ENCODE measurements at regions not wholly inside any gene's neighbourhood (a gene's known extent, or its start where the extent isn't known, plus 50 kb on each side); places are given as distances from the start of the nearest gene placed in this dataset.
"Not testable (repeated sequence)": the region's sequence is repeated elsewhere in the genome, so short reads cannot be mapped to it uniquely, and the experiment has no call there.

DNA sequence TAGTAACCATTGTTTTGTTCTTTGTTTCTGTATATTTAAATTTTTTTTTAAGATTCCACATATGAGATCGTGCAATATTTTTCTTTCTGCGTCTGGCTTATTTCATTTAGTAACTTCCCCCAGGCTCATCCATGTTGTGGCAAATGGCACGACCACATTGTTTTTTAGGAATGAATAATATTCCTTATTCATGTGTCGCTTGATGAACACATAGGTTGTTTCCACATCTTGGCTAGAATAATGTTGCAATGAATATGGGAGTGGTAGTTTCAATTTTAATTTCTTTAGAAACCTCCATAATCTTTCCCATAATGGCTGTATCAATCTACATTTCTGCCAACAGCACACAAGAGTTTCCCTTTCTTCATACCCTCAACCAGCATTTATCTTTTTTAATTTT lies 166.8 kb upstream of the NR3C2 start:
- H3K36me3 ChIP-seq (ENCODE audit: insufficient read depth), result no peaks in the 10 kb centered on the region
- no peak overlapping the region for H3K4me3 ChIP-seq (IDR thresholded peaks at IDR 0.05; ENCODE audit: insufficient read depth, low read depth, low read length)
- H4K20me1 ChIP-seq (ENCODE audit: insufficient read depth), result no peaks in the 10 kb centered on the region
- H2AFZ ChIP-seq (ENCODE audit: low read depth), result no peak overlapping the region
- H3K27ac ChIP-seq, result no peak overlapping the region
- TF ChIP-seq CTCF (conservative IDR thresholded peaks at IDR 0.05; ENCODE audit: low read depth, low read length), result no peak
- no peaks in the 10 kb centered on the region for H3K27me3 ChIP-seq (ENCODE audit: insufficient read depth, low read depth)
- H3K9ac ChIP-seq, result no peak overlapping the region
- no peaks in the 10 kb centered on the region for H3K4me1 ChIP-seq (ENCODE audit: low read depth, poor library complexity, severe bottlenecking)
- H3K79me2 ChIP-seq (ENCODE audit: insufficient read depth, low read depth), result no peaks in the 10 kb centered on the region
- no peak overlapping the region for H3K4me2 ChIP-seq

- H2AFZ ChIP-seq (ENCODE audit: low read depth); H3K4me1 ChIP-seq (ENCODE audit: low read depth, poor library complexity, severe bottlenecking); H3K9ac ChIP-seq; H4K20me1 ChIP-seq (ENCODE audit: insufficient read depth); H3K27ac ChIP-seq; H3K27me3 ChIP-seq (ENCODE audit: insufficient read depth, low read depth); H3K36me3 ChIP-seq (ENCODE audit: insufficient read depth); H3K4me3 ChIP-seq (IDR thresholded peaks at IDR 0.05; ENCODE audit: insufficient read depth, low read depth, low read length); H3K4me2 ChIP-seq; H3K79me2 ChIP-seq (ENCODE audit: insufficient read depth, low read depth): not testable (repeated sequence)
Observed at GRCh38 chr4:148598418-148599207, 156.4 kb upstream of the NR3C2 start.

- H3K79me2 ChIP-seq (ENCODE audit: insufficient read depth, low read depth), result no peaks in the 10 kb centered on the region
Observed at GRCh38 chr4:148589182-148589581, 147.0 kb upstream of the NR3C2 start.

GRCh38 chr4:148575577-148575976 lies 133.4 kb upstream of the NR3C2 start:
- H3K4me2 ChIP-seq, result no peak overlapping the region
- no peaks in the 10 kb centered on the region for H4K20me1 ChIP-seq (ENCODE audit: insufficient read depth)
- no peak for TF ChIP-seq CTCF (conservative IDR thresholded peaks at IDR 0.05; ENCODE audit: low read depth, low read length)
- no peak overlapping the region for H3K4me3 ChIP-seq (IDR thresholded peaks at IDR 0.05; ENCODE audit: insufficient read depth, low read depth, low read length)
- H3K36me3 ChIP-seq (ENCODE audit: insufficient read depth), result no peaks in the 10 kb centered on the region; the same call in 1 of the 2 replicates
- no peaks in the 10 kb centered on the region for H3K4me1 ChIP-seq (ENCODE audit: low read depth, poor library complexity, severe bottlenecking)
- H3K27me3 ChIP-seq (ENCODE audit: insufficient read depth, low read depth), result no peaks in the 10 kb centered on the region
- no peak overlapping the region for H3K27ac ChIP-seq
- no peak overlapping the region for H2AFZ ChIP-seq (ENCODE audit: low read depth)
- no peak overlapping the region for H3K9ac ChIP-seq
- H3K79me2 ChIP-seq (ENCODE audit: insufficient read depth, low read depth), result no peaks in the 10 kb centered on the region

More at GRCh38 chr4:148589182-148589581, 147.0 kb upstream of the NR3C2 start:
- H3K9ac ChIP-seq, result no peak overlapping the region
- H3K36me3 ChIP-seq (ENCODE audit: insufficient read depth), result no peaks in the 10 kb centered on the region
- no peak overlapping the region for H3K27ac ChIP-seq
- no peaks in the 10 kb centered on the region for H4K20me1 ChIP-seq (ENCODE audit: insufficient read depth)
- H3K4me3 ChIP-seq (IDR thresholded peaks at IDR 0.05; ENCODE audit: insufficient read depth, low read depth, low read length), result no peak overlapping the region
- H2AFZ ChIP-seq (ENCODE audit: low read depth), result no peak overlapping the region
- H3K4me1 ChIP-seq (ENCODE audit: low read depth, poor library complexity, severe bottlenecking), result no peaks in the 10 kb centered on the region
- H3K27me3 ChIP-seq (ENCODE audit: insufficient read depth, low read depth), result no peaks in the 10 kb centered on the region
- no peak overlapping the region for H3K4me2 ChIP-seq
- no peak for TF ChIP-seq CTCF (conservative IDR thresholded peaks at IDR 0.05; ENCODE audit: low read depth, low read length)

DNA sequence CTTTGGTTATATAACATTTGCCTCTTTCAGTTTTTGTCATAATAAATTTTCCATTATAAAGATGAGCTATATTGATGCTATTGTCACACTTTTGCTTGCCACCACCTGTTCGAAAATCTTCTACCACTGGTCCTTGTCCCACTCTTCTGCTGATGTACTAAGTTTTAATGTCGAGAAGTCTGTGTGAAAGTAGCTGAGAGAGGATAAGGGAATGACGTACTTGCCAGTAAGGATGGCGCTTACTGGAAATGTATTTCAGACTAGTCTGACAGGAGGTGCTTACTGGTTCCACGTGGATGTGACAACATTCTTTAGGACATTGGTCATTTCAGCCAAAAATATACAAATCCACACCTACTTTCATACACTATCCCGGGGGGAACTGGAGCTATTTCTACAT lies 132.7 kb upstream of the NR3C2 start:
- no peak overlapping the region for H3K27ac ChIP-seq
- H3K9ac ChIP-seq, result no peak overlapping the region
- no peaks in the 10 kb centered on the region for H4K20me1 ChIP-seq (ENCODE audit: insufficient read depth)
- H3K27me3 ChIP-seq (ENCODE audit: insufficient read depth, low read depth), result no peaks in the 10 kb centered on the region
- no peaks in the 10 kb centered on the region for H3K79me2 ChIP-seq (ENCODE audit: insufficient read depth, low read depth)
- no peak for TF ChIP-seq CTCF (conservative IDR thresholded peaks at IDR 0.05; ENCODE audit: low read depth, low read length)
- no peaks in the 10 kb centered on the region; the same call in 1 of the 2 replicates for H3K36me3 ChIP-seq (ENCODE audit: insufficient read depth)
- no peak overlapping the region for H2AFZ ChIP-seq (ENCODE audit: low read depth)
- no peak overlapping the region for H3K4me2 ChIP-seq
- H3K4me3 ChIP-seq (IDR thresholded peaks at IDR 0.05; ENCODE audit: insufficient read depth, low read depth, low read length), result no peak overlapping the region
- no peaks in the 10 kb centered on the region for H3K4me1 ChIP-seq (ENCODE audit: low read depth, poor library complexity, severe bottlenecking)
